Stimulated activated CD8-positive, alpha-beta memory T cell treated with anti-CD3 and anti-CD28 coated beads, Interleukin-12 subunit alpha, Interleukin-12 subunit beta, amount 100 ng/mL, for 24 hours (primary cell): ENCODE measurements at regions not wholly inside any gene's neighbourhood (a gene's known extent, or its start where the extent isn't known, plus 50 kb on each side); places are given as distances from the start of the nearest gene placed in this dataset.
"Not testable (repeated sequence)": the region's sequence is repeated elsewhere in the genome, so short reads cannot be mapped to it uniquely, and the experiment has no call there.

Source experiments
- DNase-seq: peaks from one replicate; pipeline ENCODE4 v3.0.0-alpha.2; 2020; ENCODE audit errors: extremely low read depth

- no peak for DNase-seq
Measured at GRCh38 chr11:69904974-69905535, 85.8 kb upstream of the FGF3 start.

GRCh38 chr11:69905611-69906452 is 86.6 kb upstream of the FGF3 start:
- no peak for DNase-seq

- DNase-seq: no peak
Measured at GRCh38 chr11:69906453-69906907, 87.3 kb upstream of the FGF3 start.

GRCh38 chr11:69907611-69908010 is 88.4 kb upstream of the FGF3 start:
- DNase-seq: no peak

- DNase-seq: no peak
Measured at GRCh38 chr11:69908511-69909220, 89.5 kb upstream of the FGF3 start.

GRCh38 chr11:69909561-69910518 is 90.6 kb upstream of the FGF3 start:
- DNase-seq: no peak

GRCh38 chr11:69910519-69911309 is 91.5 kb upstream of the FGF3 start:
- DNase-seq: no peak

GRCh38 chr11:69911310-69912160 is 92.3 kb upstream of the FGF3 start:
- DNase-seq: no peak

- DNase-seq: no peak
Measured at GRCh38 chr11:69912161-69912910, 93.1 kb upstream of the FGF3 start.

- DNase-seq: no peak
Measured at GRCh38 chr11:69912911-69913451, 93.8 kb upstream of the FGF3 start.

- no peak for DNase-seq
Measured at GRCh38 chr11:69913591-69914285, 94.5 kb upstream of the FGF3 start.

- no peak for DNase-seq
Measured at GRCh38 chr11:69914286-69915150, 95.3 kb upstream of the FGF3 start.

- no peak for DNase-seq
Measured at GRCh38 chr11:69915151-69915500, 95.9 kb upstream of the FGF3 start.

GRCh38 chr11:69915501-69916250 is 96.5 kb upstream of the FGF3 start:
- no peak for DNase-seq

- not testable (repeated sequence) for DNase-seq
Measured at GRCh38 chr11:69916251-69916649, 97.0 kb upstream of the FGF3 start.

GRCh38 chr11:69916806-69917387 is 97.7 kb upstream of the FGF3 start:
- DNase-seq: no peak
